Endothelial cell (in vitro differentiated cells): ENCODE measurements at regions not wholly inside any gene's neighbourhood (a gene's known extent, or its start where the extent isn't known, plus 50 kb on each side); places are given as distances from the start of the nearest gene placed in this dataset.

Experiments used
- DNase-seq: peaks from one replicate; pipeline ENCODE4 v3.0.0; 2021; ENCODE audit warnings: low spot score
- H3K27ac Mint-ChIP-seq: one replicate; pipeline ENCODE4 v1.8.0; 2021; ENCODE audit warnings: mixed read lengths, inconsistent platforms; ENCODE audit not compliant: unreplicated experiment
- H3K27me3 Mint-ChIP-seq: one replicate; pipeline ENCODE4 v1.8.0; 2021; ENCODE audit warnings: mild to moderate bottlenecking, moderate library complexity, mixed read lengths, inconsistent platforms; ENCODE audit not compliant: unreplicated experiment
- H3K36me3 Mint-ChIP-seq: one replicate; pipeline ENCODE4 v1.8.0; 2021; ENCODE audit warnings: mild to moderate bottlenecking, low read depth, mixed read lengths, inconsistent platforms; ENCODE audit not compliant: unreplicated experiment
- H3K4me1 Mint-ChIP-seq: one replicate; pipeline ENCODE4 v1.8.0; 2021; ENCODE audit warnings: mild to moderate bottlenecking, mixed read lengths, inconsistent platforms; ENCODE audit not compliant: unreplicated experiment
- H3K4me3 Mint-ChIP-seq: one replicate; pipeline ENCODE4 v1.8.0; 2021; ENCODE audit warnings: mild to moderate bottlenecking, mixed read lengths, inconsistent platforms; ENCODE audit not compliant: unreplicated experiment
- H3K9me3 Mint-ChIP-seq: one replicate; pipeline ENCODE4 v1.8.0; 2021; ENCODE audit warnings: mixed read lengths, inconsistent platforms; ENCODE audit not compliant: unreplicated experiment
- TF ChIP-seq, protein P1 (sequence below): fragments of 200-600 bp; sonication (generic); IDR thresholded peaks from one replicate; pipeline ENCODE4 v1.5.0; 2021; ENCODE audit warnings: antibody characterized with exemption; ENCODE audit not compliant: unreplicated experiment

DNA sequence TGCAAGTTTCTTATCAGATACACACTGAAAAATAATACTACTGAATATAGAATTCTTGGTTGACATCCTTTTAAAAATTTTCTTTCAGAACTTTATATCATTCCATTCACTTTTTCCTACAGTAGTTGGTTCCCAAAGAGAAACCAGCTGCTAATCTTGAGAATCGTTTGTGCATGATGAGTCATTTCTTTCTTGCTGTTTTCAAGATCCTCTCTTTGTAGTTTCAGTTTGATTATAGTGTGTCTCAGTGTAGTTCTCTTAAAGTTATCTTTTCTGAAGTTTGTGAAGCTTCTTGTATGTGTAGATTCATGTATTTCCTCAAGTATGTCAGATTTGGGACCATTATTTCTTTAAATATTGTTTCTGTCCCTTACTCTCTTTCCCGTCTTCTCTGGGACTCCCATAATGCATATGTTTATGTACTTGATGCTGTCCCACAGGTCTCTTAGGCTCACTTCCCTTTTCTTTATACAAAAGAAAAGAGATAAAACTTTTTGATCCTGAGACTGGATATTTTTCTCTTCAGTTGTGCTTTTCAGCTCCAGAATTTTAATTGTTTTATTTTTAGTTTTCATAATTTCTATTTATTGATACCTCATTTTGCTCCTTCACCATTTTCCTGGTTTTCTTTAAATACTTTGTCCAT lies 801.0 kb downstream of the TDRD15 start:
- H3K27ac Mint-ChIP-seq: no peak overlapping the region
- no peaks in the 10 kb centered on the region for H3K9me3 Mint-ChIP-seq
- no peak for DNase-seq
- H3K4me3 Mint-ChIP-seq: no peak overlapping the region
- TF ChIP-seq, protein P1, sequence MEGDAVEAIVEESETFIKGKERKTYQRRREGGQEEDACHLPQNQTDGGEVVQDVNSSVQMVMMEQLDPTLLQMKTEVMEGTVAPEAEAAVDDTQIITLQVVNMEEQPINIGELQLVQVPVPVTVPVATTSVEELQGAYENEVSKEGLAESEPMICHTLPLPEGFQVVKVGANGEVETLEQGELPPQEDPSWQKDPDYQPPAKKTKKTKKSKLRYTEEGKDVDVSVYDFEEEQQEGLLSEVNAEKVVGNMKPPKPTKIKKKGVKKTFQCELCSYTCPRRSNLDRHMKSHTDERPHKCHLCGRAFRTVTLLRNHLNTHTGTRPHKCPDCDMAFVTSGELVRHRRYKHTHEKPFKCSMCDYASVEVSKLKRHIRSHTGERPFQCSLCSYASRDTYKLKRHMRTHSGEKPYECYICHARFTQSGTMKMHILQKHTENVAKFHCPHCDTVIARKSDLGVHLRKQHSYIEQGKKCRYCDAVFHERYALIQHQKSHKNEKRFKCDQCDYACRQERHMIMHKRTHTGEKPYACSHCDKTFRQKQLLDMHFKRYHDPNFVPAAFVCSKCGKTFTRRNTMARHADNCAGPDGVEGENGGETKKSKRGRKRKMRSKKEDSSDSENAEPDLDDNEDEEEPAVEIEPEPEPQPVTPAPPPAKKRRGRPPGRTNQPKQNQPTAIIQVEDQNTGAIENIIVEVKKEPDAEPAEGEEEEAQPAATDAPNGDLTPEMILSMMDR: no peak
- H3K36me3 Mint-ChIP-seq: no peaks in the 10 kb centered on the region
- H3K27me3 Mint-ChIP-seq: no peaks in the 10 kb centered on the region
- H3K4me1 Mint-ChIP-seq: no peaks in the 10 kb centered on the region

DNA sequence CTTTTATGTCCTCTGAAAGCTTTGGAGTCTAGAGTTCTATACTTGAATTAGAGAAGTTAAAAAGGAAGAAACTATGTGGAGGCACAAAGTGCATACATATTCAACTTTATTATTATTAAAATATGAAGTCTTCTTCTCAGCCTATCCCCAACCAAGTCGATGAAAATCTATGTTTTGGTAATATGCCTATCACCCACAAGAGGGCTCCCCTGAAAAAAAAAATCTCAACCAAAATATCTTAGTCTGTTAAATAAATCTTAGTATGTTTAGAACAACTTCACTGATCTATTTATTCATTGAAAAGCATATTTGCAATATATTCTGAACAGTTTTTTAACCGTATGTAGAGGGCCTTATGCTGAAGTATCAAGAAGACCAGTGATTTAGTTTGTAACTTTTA lies 804.5 kb downstream of the TDRD15 start:
- no peaks in the 10 kb centered on the region for H3K36me3 Mint-ChIP-seq
- H3K4me1 Mint-ChIP-seq: no peaks in the 10 kb centered on the region
- no peak for DNase-seq
- H3K9me3 Mint-ChIP-seq: no peaks in the 10 kb centered on the region
- H3K27ac Mint-ChIP-seq: no peak overlapping the region
- H3K27me3 Mint-ChIP-seq: peaks cover 1% of the 10 kb centered on the region
- TF ChIP-seq, protein P1: peak; percentile 25
- no peak overlapping the region for H3K4me3 Mint-ChIP-seq

DNA sequence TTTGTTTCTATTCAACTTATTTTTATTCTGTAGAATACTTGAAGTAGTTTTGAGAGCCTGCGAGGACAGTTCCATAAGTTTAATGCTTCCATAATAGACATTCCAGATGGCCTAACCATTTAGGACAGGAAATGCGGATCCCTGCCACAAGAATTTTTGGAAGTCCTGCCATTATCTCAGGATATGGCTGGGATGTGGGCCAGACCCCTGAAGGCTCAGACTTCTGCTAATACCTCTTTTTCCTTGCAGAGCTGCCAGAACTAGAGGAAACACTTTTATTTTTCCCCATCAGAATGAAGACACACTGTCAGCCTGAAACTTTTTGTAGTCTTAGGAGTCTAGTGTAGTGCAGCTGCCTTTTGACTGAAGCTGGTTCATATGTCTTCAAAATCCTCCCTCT lies 806.5 kb downstream of the TDRD15 start:
- TF ChIP-seq, protein P1: no peak
- no peaks in the 10 kb centered on the region for H3K4me1 Mint-ChIP-seq
- peaks cover 1% of the 10 kb centered on the region for H3K27me3 Mint-ChIP-seq
- no peak overlapping the region for H3K27ac Mint-ChIP-seq
- H3K36me3 Mint-ChIP-seq: no peaks in the 10 kb centered on the region
- H3K9me3 Mint-ChIP-seq: no peaks in the 10 kb centered on the region
- DNase-seq: no peak
- H3K4me3 Mint-ChIP-seq: no peak overlapping the region

DNA sequence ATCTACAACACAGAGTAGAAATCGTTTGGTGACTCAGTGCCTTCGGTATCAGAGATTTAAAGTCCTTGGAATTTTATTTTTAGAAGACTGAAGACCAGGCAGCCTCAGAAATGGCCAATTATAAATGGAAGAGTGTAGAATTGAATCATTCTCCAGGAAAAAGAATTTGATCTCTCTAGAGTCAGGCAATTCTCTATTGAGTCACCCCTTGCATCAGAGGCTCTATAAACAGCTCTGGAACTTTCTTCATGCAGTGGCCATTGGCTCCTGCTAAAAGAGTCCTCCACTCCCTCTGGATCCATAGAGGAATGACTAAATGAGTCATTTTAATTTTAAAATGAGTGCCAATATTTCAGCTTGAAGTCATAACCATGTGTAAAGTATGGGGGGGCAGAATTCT lies 816.2 kb downstream of the TDRD15 start:
- Mint-ChIP-seq H3K9me3 (no peaks in the 10 kb centered on the region), H3K4me3 (no peak overlapping the region), H3K4me1 (no peaks in the 10 kb centered on the region), H3K27me3 (peaks cover 2% of the 10 kb centered on the region), H3K27ac (no peak overlapping the region), H3K36me3 (no peaks in the 10 kb centered on the region)
- DNase-seq: no peak
- TF ChIP-seq, protein P1: no peak

DNA sequence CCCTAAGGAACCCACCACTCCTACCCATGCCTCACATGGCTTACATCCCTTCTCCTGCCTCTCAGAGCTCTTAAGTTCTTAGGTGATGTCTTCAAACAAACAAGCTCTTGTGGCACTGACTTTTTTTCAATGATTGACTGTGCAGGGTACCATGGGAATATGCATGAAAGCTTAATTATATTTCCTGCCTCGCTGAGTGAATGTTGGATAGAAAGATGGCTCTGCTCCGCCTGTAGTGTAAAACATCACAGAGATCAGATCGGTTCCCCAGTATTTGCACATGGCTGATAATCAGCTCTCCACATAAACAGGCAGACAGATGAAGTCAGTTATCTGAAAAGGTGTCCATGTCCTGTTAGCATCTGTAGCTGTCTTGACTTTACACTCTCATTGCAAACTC lies 820.8 kb downstream of the TDRD15 start:
- Mint-ChIP-seq H3K27me3 (peaks cover 2% of the 10 kb centered on the region), H3K4me3 (no peak overlapping the region), H3K27ac (no peak overlapping the region), H3K4me1 (no peaks in the 10 kb centered on the region), H3K9me3 (no peaks in the 10 kb centered on the region), H3K36me3 (no peaks in the 10 kb centered on the region)
- no peak for DNase-seq
- TF ChIP-seq, protein P1: no peak
